GM23338 (cell line): ENCODE measurements at regions not wholly inside any gene's neighbourhood (a gene's known extent, or its start where the extent isn't known, plus 50 kb on each side); places are given as distances from the start of the nearest gene placed in this dataset.
A peak's percentile ranks its signal among the peaks of the same experiment; 100 is the strongest.

Experiments used
- ATAC-seq: fragments of 200-7000 bp; cut with Tn5 transposase; 3 replicates; pipeline ENCODE4 v1.9.1; 2020
- DNase-seq: peaks from one replicate; pipeline ENCODE4 v3.0.0-alpha.2; 2015; ENCODE audit warnings: low spot score
- H2AFZ ChIP-seq: fragments of 200-600 bp; sonication (generic); 2 replicates; pipeline ENCODE4 v1.8.0; 2016; ENCODE audit warnings: antibody characterized with exemption, mild to moderate bottlenecking, moderate library complexity
- H3F3A ChIP-seq: fragments of 200-600 bp; sonication (generic); replicated peaks from 2 replicates; pipeline ENCODE4 v1.8.0; 2017; ENCODE audit warnings: antibody characterized with exemption, mixed run types, low read depth
- H3K27ac ChIP-seq: fragments of 200-600 bp; sonication (generic); 2 replicates; pipeline ENCODE4 v1.6.1; 2016; ENCODE audit warnings: low read depth
- H3K27me3 ChIP-seq: fragments of 200-600 bp; sonication (generic); 2 replicates; pipeline ENCODE4 v1.8.0; 2016; ENCODE audit warnings: mild to moderate bottlenecking, mixed run types, moderate library complexity; ENCODE audit not compliant: insufficient read depth
- H3K36me3 ChIP-seq: fragments of 200-600 bp; sonication (generic); 2 replicates; pipeline ENCODE4 v1.8.0; 2016; ENCODE audit warnings: mild to moderate bottlenecking; ENCODE audit not compliant: insufficient read depth
- H3K4me1 ChIP-seq: fragments of 200-600 bp; sonication (generic); 2 replicates; pipeline ENCODE4 v1.8.0; 2016; ENCODE audit warnings: mild to moderate bottlenecking, moderate library complexity; ENCODE audit not compliant: insufficient read depth
- H3K4me2 ChIP-seq: fragments of 200-600 bp; sonication (generic); 2 replicates; pipeline ENCODE4 v1.7.1; 2017; ENCODE audit warnings: mixed run types
- H3K4me3 ChIP-seq: fragments of 200-600 bp; sonication (generic); 2 replicates; pipeline ENCODE4 v1.6.1; 2016; ENCODE audit warnings: mixed run types
- H3K79me2 ChIP-seq: fragments of 200-600 bp; sonication (generic); replicated peaks from 2 replicates; pipeline ENCODE4 v1.8.0; 2017; ENCODE audit warnings: mild to moderate bottlenecking; ENCODE audit not compliant: insufficient read depth
- H3K9me2 ChIP-seq: fragments of 200-600 bp; sonication (generic); 2 replicates; pipeline ENCODE4 v1.8.0; 2017; ENCODE audit not compliant: insufficient read depth
- H4K20me1 ChIP-seq: fragments of 200-600 bp; sonication (generic); replicated peaks from 2 replicates; pipeline ENCODE4 v1.8.0; 2017; ENCODE audit warnings: mild to moderate bottlenecking; ENCODE audit not compliant: insufficient read depth
- H3K27ac Mint-ChIP-seq: 2 replicates; pipeline ENCODE4 v1.8.0; 2020; ENCODE audit warnings: inconsistent platforms, mild to moderate bottlenecking, moderate library complexity, mixed read lengths
- H3K27me3 Mint-ChIP-seq: 3 replicates; pipeline ENCODE4 v1.8.0; 2022; ENCODE audit warnings: low read depth, mild to moderate bottlenecking, moderate library complexity, mixed read lengths, inconsistent platforms; ENCODE audit not compliant: insufficient read depth, poor library complexity
- H3K36me3 Mint-ChIP-seq: 3 replicates; pipeline ENCODE4 v1.8.0; 2021; ENCODE audit warnings: low read depth, mild to moderate bottlenecking, inconsistent platforms, moderate library complexity, mixed read lengths
- H3K4me1 Mint-ChIP-seq: 3 replicates; pipeline ENCODE4 v1.8.0; 2020; ENCODE audit warnings: mild to moderate bottlenecking, inconsistent platforms, mixed read lengths
- H3K4me3 Mint-ChIP-seq: 3 replicates; pipeline ENCODE4 v1.8.0; 2021; ENCODE audit warnings: moderate library complexity, mild to moderate bottlenecking, inconsistent platforms, mixed read lengths
- H3K9me3 Mint-ChIP-seq: 3 replicates; pipeline ENCODE4 v1.8.0; 2020; ENCODE audit warnings: moderate library complexity, mild to moderate bottlenecking, inconsistent platforms, mixed read lengths
- CREB1 ChIP-seq: fragments of 250-450 bp; sonication (Bioruptor Pico); IDR thresholded peaks from 2 replicates; pipeline ENCODE4 v1.5.0; 2020; ENCODE audit warnings: low read depth, mild to moderate bottlenecking, moderate library complexity
- CTCF ChIP-seq, 2 experiments: fragments of 200-600 bp in 1 of 2; sonication (generic) in 1 of 2; conservative IDR thresholded peaks; 2 replicates each; pipeline versions ENCODE4 v1.5.1 to v1.6.1; 2016 to 2017; ENCODE audit warnings: antibody characterized with exemption in 2 of 2, low read depth in 2 of 2, mild to moderate bottlenecking in 2 of 2, moderate library complexity in 1 of 2
- ETS1 ChIP-seq: IDR thresholded peaks from 2 replicates; pipeline ENCODE4 v1.6.1; 2016; ENCODE audit warnings: antibody characterized with exemption
- EZH2 ChIP-seq: fragments of 200-600 bp; sonication (generic); IDR thresholded peaks from one replicate; pipeline ENCODE4 v1.8.0; 2017; ENCODE audit warnings: antibody characterized with exemption, mild to moderate bottlenecking, low read depth; ENCODE audit not compliant: unreplicated experiment
- EZH2phosphoT487 ChIP-seq: fragments of 200-600 bp; sonication (generic); IDR thresholded peaks from one replicate; pipeline ENCODE4 v1.8.1; 2018; ENCODE audit warnings: antibody characterized with exemption; ENCODE audit not compliant: unreplicated experiment
- NANOG ChIP-seq: IDR thresholded peaks from 2 replicates; pipeline ENCODE4 v1.6.1; 2016; ENCODE audit warnings: antibody characterized with exemption, borderline replicate concordance
- REST ChIP-seq: IDR thresholded peaks from one replicate; pipeline ENCODE4 v1.6.1; 2018; ENCODE audit warnings: antibody characterized with exemption; ENCODE audit not compliant: unreplicated experiment
- ZNF114 ChIP-seq: fragments of 250-450 bp; sonication (Bioruptor Pico); IDR thresholded peaks from 2 replicates; pipeline ENCODE4 v1.5.0; 2020; ENCODE audit warnings: mild to moderate bottlenecking, moderate library complexity
- ZNF462 ChIP-seq: fragments of 250-450 bp; sonication (Bioruptor Pico); IDR thresholded peaks from 2 replicates; pipeline ENCODE4 v1.5.0; 2020; ENCODE audit warnings: mild to moderate bottlenecking, moderate library complexity

- no peaks in the 10 kb centered on the region for H3K9me2 ChIP-seq
- no peak for TF ChIP-seq REST
- TF ChIP-seq CREB1, result no peak
- TF ChIP-seq ZNF114 (CRISPR knock-in tag), result no peak
- TF ChIP-seq ETS1, result no peak
- no peak for TF ChIP-seq NANOG
- TF ChIP-seq ZNF462, result no peak
- no peak for TF ChIP-seq EZH2
- TF ChIP-seq CTCF (conservative IDR thresholded peaks at IDR 0.05; ENCODE audit: low read depth in 2 of 2), result no peak
- no peak for TF ChIP-seq EZH2phosphoT487
- Mint-ChIP-seq H3K4me1 (no peaks in the 10 kb centered on the region), H3K27ac (no peak overlapping the region), H3K9me3 (no peaks in the 10 kb centered on the region; the same call in 2 of the 3 replicates), H3K36me3 (no peaks in the 10 kb centered on the region), H3K4me3 (no peak overlapping the region), H3K27me3 (no peaks in the 10 kb centered on the region)
- no peaks in the 10 kb centered on the region for H4K20me1 ChIP-seq
- no peaks in the 10 kb centered on the region for H3K27me3 ChIP-seq
- H3K36me3 ChIP-seq, result no peaks in the 10 kb centered on the region
- peak overlapping the region; percentile 20; the same call in 1 of the 2 replicates for H2AFZ ChIP-seq
- H3K4me3 ChIP-seq, result no peak overlapping the region
- H3F3A ChIP-seq, result no peaks in the 10 kb centered on the region
- H3K4me1 ChIP-seq, result no peaks in the 10 kb centered on the region
- DNase-seq (peak; percentile 38), ATAC-seq (peak; percentile 38; the same call in 2 of the 3 replicates)
- H3K79me2 ChIP-seq, result no peaks in the 10 kb centered on the region
- no peak overlapping the region for H3K27ac ChIP-seq
- no peak overlapping the region for H3K4me2 ChIP-seq
Measured at GRCh38 chr13:78827471-78827870, 168.5 kb upstream of the OBI1 start.
